Body of pancreas (tissue), 4 donors: ENCODE measurements at regions not wholly inside any gene's neighbourhood (a gene's known extent, or its start where the extent isn't known, plus 50 kb on each side); places are given as distances from the start of the nearest gene placed in this dataset.

Experiments
- CTCF ChIP-seq, 7 experiments: fragments of 450-650 bp in 4 of 7; fragments of 200-600 bp in 3 of 7; sonication (generic) in 3 of 7; IDR thresholded peaks; one replicate each; pipeline ENCODE4 v1.5.1; 2016 to 2019; ENCODE audit warnings: antibody characterized with exemption in 7 of 7
- POLR2A ChIP-seq, 3 donors: fragments of 450-650 bp; IDR thresholded peaks; one replicate each; pipeline ENCODE4 v1.6.1; 2016; ENCODE audit warnings: antibody characterized with exemption in 3 of 3, mild to moderate bottlenecking in 2 of 3

GRCh38 chr17:72517413-72518158, 396.8 kb downstream of the SOX9 start:
- TF ChIP-seq CTCF (IDR thresholded peaks at IDR 0.05) = no peak
- no peak for TF ChIP-seq POLR2A (IDR thresholded peaks at IDR 0.05)
